ENCODE measurements at regions not wholly inside any gene's neighbourhood (a gene's known extent, or its start where the extent isn't known, plus 50 kb on each side); places are given as distances from the start of the nearest gene placed in this dataset.

GRCh38 chr2:122421775-122422174 is 666.3 kb downstream of the TSN start:
- no peak overlapping the region for H3K9ac ChIP-seq (ENCODE audit: low read length)
- CTCF ChIA-PET, result no interaction called here
- no peak for ATAC-seq (ENCODE audit: low read depth)
- no peak overlapping the region for H3K27ac Mint-ChIP-seq
- no peaks in the 10 kb centered on the region for H3K36me3 ChIP-seq (replicated peaks in 1 of 2; ENCODE audit: control extremely low read depth in 1 of 2, control insufficient read depth in 1 of 2, extremely low read depth in 1 of 2, insufficient read depth in 2 of 2, low read length in 1 of 2)
- H3K27ac ChIP-seq (ENCODE audit: low read length in 2 of 2), result no peak overlapping the region
- intact Hi-C loops (cut with micrococcal nuclease), result no loop called here
- peaks cover 2% of the 10 kb centered on the region for H3K9me3 Mint-ChIP-seq (ENCODE audit: insufficient read depth)
- H3K4me1 Mint-ChIP-seq, result no peaks in the 10 kb centered on the region
- no peaks in the 10 kb centered on the region for H3K27me3 Mint-ChIP-seq
- H3K9me3 ChIP-seq (ENCODE audit: control extremely low read depth in 1 of 3, control insufficient read depth in 2 of 3, insufficient read depth in 1 of 3, low read length in 2 of 3), result no peaks in the 10 kb centered on the region
- DNase-seq, result no peak
- H3K4me3 ChIP-seq (ENCODE audit: control extremely low read depth in 1 of 5, extremely low read depth in 1 of 5, insufficient read depth in 1 of 5, low read depth in 2 of 5, low read length in 4 of 5), result no peak overlapping the region
- H3K4me2 ChIP-seq (replicated peaks; ENCODE audit: low read depth, low read length, poor library complexity, severe bottlenecking), result no peak overlapping the region
- H3K4me3 Mint-ChIP-seq, result no peak overlapping the region
- TF ChIP-seq EZH2 (IDR thresholded peaks at IDR 0.05; ENCODE audit: borderline replicate concordance, insufficient read depth, low read depth, low read length, poor library complexity, severe bottlenecking), result no peak
- TF ChIP-seq, protein P1, sequence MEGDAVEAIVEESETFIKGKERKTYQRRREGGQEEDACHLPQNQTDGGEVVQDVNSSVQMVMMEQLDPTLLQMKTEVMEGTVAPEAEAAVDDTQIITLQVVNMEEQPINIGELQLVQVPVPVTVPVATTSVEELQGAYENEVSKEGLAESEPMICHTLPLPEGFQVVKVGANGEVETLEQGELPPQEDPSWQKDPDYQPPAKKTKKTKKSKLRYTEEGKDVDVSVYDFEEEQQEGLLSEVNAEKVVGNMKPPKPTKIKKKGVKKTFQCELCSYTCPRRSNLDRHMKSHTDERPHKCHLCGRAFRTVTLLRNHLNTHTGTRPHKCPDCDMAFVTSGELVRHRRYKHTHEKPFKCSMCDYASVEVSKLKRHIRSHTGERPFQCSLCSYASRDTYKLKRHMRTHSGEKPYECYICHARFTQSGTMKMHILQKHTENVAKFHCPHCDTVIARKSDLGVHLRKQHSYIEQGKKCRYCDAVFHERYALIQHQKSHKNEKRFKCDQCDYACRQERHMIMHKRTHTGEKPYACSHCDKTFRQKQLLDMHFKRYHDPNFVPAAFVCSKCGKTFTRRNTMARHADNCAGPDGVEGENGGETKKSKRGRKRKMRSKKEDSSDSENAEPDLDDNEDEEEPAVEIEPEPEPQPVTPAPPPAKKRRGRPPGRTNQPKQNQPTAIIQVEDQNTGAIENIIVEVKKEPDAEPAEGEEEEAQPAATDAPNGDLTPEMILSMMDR (IDR thresholded peaks at IDR 0.05), result no peak
- no peaks in the 10 kb centered on the region for H3K4me1 ChIP-seq (ENCODE audit: control insufficient read depth in 2 of 2, insufficient read depth in 2 of 2, low read length in 2 of 2)
- H3K27me3 ChIP-seq (replicated peaks in 1 of 4; ENCODE audit: control extremely low read depth in 1 of 4, control insufficient read depth in 3 of 4, insufficient read depth in 4 of 4, low read length in 3 of 4), result no peaks in the 10 kb centered on the region
- H3K79me2 ChIP-seq (ENCODE audit: control insufficient read depth, insufficient read depth, low read length), result no peaks in the 10 kb centered on the region
- POLR2A ChIA-PET, result no interaction called here
- no peaks in the 10 kb centered on the region for H4K20me1 ChIP-seq (ENCODE audit: control insufficient read depth, insufficient read depth, low read length, poor library complexity, severe bottlenecking)
- no peak overlapping the region for H2AFZ ChIP-seq (ENCODE audit: insufficient read depth, low read depth, low read length, poor library complexity, severe bottlenecking)

DNA sequence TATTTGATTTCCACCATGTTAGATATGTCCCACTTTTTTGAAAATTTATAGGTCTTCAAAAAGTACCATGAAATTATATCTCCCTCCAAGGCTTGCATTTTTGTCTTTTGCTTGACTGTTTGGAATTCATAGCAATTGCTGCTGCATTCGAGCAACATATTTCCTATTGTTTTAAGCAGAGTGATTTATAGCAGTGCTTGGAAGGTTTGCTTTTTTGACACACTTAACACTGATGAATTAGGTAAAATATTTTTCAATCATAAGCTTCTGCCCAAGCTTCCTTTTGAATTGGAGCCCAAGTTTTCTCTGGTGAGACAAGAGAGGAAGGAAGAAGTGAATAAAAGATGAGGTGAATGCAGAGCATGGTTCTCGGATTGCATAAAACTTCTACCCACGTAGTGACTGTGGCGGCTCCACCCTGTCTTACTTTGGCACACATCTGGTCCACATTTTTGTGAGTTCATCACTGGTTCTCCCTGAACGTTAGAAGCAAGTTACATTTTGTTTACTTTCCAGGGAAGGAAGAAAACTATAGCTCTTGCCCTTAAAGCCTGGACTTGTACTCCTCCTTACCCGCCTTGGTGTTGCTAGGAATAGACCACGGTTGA is 667.0 kb downstream of the TSN start:
- H3K4me3 ChIP-seq (ENCODE audit: control extremely low read depth in 1 of 5, extremely low read depth in 1 of 5, insufficient read depth in 1 of 5, low read depth in 2 of 5, low read length in 4 of 5), result no peak overlapping the region
- H3K36me3 ChIP-seq (replicated peaks in 1 of 2; ENCODE audit: control extremely low read depth in 1 of 2, control insufficient read depth in 1 of 2, extremely low read depth in 1 of 2, insufficient read depth in 2 of 2, low read length in 1 of 2), result no peaks in the 10 kb centered on the region
- DNase-seq (no peak), ATAC-seq (ENCODE audit: low read depth) (no peak)
- whole genome bisulfite sequencing (ENCODE audit: insufficient coverage), result no CpG with 5 or more reads among the region's 7 CpGs
- H3K4me3 Mint-ChIP-seq, result no peak overlapping the region
- H3K4me1 Mint-ChIP-seq, result no peaks in the 10 kb centered on the region
- H2AFZ ChIP-seq (ENCODE audit: insufficient read depth, low read depth, low read length, poor library complexity, severe bottlenecking), result no peak overlapping the region
- no peak overlapping the region for H3K9ac ChIP-seq (ENCODE audit: low read length)
- no peak overlapping the region for H3K4me2 ChIP-seq (replicated peaks; ENCODE audit: low read depth, low read length, poor library complexity, severe bottlenecking)
- no peaks in the 10 kb centered on the region for H3K79me2 ChIP-seq (ENCODE audit: control insufficient read depth, insufficient read depth, low read length)
- POLR2A ChIA-PET, result no interaction called here
- peaks cover 2% of the 10 kb centered on the region for H3K9me3 Mint-ChIP-seq (ENCODE audit: insufficient read depth)
- no peaks in the 10 kb centered on the region for H3K27me3 ChIP-seq (replicated peaks in 1 of 4; ENCODE audit: control extremely low read depth in 1 of 4, control insufficient read depth in 3 of 4, insufficient read depth in 4 of 4, low read length in 3 of 4)
- H4K20me1 ChIP-seq (ENCODE audit: control insufficient read depth, insufficient read depth, low read length, poor library complexity, severe bottlenecking), result no peaks in the 10 kb centered on the region
- no peak overlapping the region for H3K27ac Mint-ChIP-seq
- CTCF ChIA-PET, result no interaction called here
- intact Hi-C loops (cut with micrococcal nuclease), result no loop called here
- no peak overlapping the region for H3K27ac ChIP-seq (ENCODE audit: low read length in 2 of 2)
- H3K27me3 Mint-ChIP-seq, result no peaks in the 10 kb centered on the region
- H3K4me1 ChIP-seq (ENCODE audit: control insufficient read depth in 2 of 2, insufficient read depth in 2 of 2, low read length in 2 of 2), result no peaks in the 10 kb centered on the region
- no peak for TF ChIP-seq EZH2 (IDR thresholded peaks at IDR 0.05; ENCODE audit: borderline replicate concordance, insufficient read depth, low read depth, low read length, poor library complexity, severe bottlenecking)
- TF ChIP-seq, protein P1 (IDR thresholded peaks at IDR 0.05), result no peak
- no peaks in the 10 kb centered on the region for H3K9me3 ChIP-seq (ENCODE audit: control extremely low read depth in 1 of 3, control insufficient read depth in 2 of 3, insufficient read depth in 1 of 3, low read length in 2 of 3)
